ENCODE measurements at regions not wholly inside any gene's neighbourhood (a gene's known extent, or its start where the extent isn't known, plus 50 kb on each side); places are given as distances from the start of the nearest gene placed in this dataset.
A peak's percentile ranks its signal among the peaks of the same experiment; 100 is the strongest.
"Not testable (repeated sequence)": the region's sequence is repeated elsewhere in the genome, so short reads cannot be mapped to it uniquely, and the experiment has no call there.

DNA sequence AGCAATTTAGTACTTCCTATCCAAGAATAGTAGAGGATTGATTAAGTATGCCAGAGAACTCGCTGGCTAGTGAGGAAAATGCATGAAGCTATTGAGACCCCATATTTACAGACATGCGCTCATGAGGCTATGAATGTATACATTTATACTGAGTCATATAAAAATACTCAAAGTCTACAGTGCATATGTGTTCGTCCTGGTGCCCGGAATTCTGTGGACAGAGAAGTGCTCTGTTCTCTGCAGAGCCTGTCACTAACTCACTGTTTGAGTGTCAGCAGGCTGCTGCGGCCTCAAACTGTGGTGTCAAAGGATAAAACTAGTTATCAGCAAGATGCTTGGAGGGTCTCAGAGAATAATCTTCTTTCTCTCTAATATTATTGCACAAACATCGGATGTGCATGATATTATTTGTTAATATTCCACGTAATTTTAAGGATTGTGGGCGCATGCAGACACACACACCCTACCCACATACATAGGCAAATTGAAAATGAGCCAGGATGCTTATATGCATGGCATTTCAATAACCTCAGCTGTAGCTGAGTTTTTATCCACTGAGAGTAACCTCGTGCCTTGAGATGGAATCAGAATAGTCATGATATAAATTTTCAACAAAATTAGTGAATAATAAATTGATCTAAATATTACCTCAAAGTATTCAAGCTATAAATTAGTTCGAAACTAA lies 50.0 kb upstream of the TSC22D2 start:
- DNase-seq, result peak in 5 of 56 donors; percentile 2 to 27 (median 10)

DNA sequence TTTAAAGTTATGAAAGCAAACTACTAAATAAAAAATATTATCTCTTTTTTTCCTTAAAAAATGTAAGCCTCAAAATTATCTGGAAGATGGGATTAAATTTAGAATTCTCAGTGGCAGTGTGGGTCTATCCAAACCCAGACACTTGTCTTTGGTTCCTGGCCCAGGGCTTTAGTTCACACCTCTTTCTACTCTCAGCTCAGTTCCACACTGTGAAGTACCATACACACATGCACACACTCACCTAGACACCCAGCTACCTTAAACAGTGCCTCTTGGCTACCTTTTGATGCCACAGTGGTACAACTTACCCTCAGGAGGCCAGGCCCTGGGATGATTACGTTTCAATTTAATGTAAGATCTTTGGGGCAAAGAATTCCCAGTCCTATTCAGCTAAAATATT lies 51.0 kb upstream of the TSC22D2 start:
- no peak for DNase-seq

DNA sequence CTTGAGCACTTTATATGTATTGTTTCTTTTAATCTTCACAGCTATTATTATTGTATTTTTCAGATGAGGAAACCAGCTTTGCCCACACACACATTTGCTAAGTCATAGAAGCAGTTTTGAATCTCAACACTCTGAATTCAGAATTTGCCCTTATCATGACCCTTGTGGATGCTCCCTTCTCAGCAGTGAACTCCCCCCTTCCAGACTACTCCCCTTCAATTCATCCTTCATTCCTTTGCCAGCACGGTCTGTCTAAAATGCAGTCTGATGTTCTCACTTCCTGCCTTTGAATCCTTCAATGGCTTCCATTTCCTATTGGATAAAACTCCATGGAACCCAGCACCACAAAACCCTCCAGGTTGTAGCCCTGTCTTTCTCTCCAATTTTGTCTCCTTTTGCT lies 52.5 kb upstream of the TSC22D2 start:
- DNase-seq, result no peak

DNA sequence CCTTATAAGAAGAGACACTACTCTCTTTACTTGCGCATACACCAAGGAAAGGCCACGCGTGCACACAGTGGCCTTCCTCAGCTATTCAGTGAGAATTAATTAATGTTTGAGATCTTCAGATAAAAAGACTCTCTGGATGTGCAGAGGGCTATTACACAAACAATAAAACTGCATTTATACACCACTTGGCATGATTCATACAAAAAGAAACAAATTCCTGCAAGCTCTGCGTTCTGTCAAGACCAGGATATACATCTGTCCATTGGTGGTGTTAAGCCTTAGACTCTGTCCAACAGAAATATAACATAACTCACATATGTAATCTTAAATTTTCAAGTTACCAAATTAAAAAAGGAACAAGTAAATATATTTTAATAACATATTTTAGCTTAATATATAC lies 55.2 kb upstream of the TSC22D2 start:
- DNase-seq, result no peak

DNA sequence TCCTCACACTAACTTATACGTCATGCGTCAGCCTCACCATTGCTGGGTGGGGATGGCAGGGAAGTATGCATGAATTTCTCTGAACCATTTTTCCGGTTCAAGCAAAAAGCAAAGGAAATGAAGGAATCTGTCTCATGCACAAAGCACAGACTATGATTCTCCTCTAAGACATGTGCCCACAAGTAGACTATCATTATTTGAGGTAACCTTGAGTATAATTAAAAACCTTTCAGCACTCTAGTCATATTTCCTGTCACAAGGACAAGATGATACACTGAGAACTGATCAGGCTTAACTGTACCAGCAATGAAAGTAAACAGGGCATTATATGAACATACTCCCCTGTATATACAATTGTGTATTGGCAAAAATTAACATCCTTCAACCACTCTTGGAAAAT lies 56.7 kb upstream of the TSC22D2 start:
- no peak for DNase-seq

DNA sequence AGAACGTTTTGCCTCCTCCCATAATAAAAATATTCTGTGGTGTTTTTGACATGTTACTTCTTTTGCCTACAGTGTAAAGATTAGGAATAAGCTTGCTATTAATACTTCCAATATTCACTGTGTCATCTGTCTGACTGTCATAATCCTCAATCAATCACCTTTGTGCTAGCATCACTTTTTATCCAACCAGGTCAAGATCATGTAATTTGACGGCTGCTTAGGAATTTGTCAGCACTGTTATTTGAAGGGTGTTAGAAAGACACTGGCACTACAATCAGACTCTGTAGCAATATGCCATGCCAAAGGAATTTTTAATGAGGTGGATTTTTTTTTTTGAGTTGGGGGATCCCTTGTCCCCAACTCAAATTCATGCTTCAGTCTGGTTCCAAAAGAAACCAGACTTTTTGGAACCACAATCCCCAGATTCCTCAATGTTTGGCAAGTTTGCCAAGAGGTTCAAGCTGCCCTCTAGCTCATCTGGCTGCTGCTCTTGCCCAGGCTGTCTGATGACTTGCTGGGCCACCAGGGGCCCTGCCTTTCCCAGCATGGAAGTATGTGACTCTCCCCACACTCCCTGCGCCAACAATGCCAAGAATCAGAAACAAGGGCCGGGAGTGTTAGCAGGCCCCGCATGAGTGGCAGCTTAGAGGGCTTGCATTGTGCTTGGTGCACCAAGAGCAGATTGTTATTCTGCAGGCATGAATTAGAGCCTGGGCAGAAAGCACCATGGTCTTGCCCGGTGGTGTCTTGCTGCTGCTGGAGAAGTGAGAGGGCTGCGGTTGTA lies 58.6 kb upstream of the TSC22D2 start:
- peak in 54 of 56 donors; percentile 5 to 95 (median 78) for DNase-seq

DNA sequence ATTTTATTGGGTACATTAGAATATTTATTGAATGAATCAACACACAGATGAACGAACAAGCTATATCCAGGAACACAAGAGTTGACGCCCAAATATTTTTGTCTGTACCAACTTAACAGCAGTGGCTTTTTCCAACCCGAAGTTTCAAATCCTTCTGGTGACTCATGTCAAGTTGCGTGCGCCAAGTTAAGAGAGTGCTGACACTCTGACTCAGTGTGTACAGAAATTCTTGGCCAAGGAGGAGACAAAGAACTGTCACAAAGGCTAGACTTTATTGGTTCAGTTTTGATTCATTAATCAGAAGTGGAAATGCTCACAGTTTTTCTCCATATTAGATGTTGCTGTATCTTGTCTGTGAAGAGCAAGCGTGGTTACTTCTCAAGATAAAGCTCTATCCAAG lies 59.6 kb upstream of the TSC22D2 start:
- no peak for DNase-seq

DNA sequence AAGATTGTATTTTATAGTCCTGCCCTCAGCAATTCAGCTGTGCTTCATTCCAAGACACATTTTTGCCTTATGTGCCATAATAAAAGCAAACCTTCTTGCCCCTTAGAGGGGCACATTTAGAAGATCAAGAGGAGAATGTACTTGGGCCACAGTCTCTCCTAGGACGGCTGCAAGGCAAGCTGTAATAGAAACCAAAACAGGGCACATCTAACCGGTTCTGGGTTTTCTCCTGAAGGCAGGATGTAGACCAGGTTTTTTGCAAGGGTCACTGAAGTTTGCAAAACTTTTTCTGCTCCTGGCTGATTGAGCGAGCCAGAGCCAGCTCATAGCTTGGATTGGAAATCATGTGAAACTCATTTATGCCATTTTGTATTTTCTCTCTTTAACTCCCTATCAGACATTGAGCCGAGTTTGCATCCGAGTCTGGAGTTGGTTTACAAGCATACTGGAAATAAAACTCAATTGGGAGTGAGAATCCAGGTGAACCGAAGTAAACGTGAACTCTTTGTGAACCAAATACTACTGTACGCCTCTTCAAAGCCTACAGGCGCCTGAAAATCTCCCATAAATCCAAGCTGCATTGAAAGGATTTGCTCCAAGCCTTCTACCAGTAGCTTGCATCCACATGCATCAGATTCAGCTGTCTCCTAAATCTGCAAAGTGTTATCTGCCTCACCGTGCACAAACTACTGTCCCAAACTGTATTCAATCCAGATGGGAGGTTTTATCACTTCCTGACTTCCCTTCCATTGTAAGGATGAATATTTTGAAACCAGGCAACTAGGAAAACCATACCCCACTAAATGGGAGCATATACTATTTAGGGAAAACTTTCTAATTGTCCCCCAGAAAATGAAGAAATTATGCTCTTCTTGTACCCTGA lies 60.9 kb upstream of the TSC22D2 start:
- DNase-seq, result no peak

DNA sequence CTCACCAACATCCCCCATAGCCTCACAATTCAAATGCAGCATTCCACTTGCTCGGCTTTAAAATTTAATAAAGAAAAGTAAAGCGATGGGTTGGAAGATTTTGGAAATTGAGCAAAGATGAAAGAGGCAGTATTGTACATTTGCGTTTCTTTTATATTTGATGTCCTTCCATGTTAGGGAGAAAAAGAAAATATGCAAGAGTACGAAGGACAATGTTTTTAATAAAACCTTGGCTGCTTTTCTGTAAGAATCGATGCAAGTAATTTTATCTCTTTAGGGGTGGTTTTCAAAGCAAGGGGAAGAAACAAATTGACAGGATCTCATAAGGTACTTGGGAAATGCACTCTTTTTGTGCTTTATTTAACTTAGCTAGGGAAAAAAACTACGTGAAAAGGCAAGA lies 61.8 kb upstream of the TSC22D2 start:
- DNase-seq, result no peak

DNA sequence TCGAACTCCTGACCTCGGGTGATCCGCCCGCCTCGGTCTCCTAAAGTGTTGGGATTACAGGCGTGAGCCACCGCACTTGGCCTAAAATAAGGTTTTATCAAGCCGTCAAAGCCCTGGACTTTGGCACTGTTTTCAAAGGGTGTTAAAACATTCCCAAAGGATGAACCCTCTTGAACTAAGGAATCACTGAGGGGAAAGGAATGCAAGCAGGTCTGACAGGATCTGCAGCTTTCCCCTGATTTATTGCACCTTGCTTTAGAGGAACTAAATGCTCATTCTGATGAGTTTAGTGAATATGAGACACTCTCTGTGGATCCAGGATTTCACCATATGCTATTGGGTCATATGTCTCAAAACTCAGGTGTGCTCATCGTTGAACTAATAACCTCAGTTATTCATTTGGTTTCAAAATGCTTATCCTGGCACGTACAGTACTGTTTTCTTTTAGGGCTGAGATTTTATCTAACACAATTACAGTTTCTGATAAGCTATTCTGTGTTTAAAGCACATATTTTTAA lies 63.0 kb upstream of the TSC22D2 start:
- DNase-seq, result no peak

DNA sequence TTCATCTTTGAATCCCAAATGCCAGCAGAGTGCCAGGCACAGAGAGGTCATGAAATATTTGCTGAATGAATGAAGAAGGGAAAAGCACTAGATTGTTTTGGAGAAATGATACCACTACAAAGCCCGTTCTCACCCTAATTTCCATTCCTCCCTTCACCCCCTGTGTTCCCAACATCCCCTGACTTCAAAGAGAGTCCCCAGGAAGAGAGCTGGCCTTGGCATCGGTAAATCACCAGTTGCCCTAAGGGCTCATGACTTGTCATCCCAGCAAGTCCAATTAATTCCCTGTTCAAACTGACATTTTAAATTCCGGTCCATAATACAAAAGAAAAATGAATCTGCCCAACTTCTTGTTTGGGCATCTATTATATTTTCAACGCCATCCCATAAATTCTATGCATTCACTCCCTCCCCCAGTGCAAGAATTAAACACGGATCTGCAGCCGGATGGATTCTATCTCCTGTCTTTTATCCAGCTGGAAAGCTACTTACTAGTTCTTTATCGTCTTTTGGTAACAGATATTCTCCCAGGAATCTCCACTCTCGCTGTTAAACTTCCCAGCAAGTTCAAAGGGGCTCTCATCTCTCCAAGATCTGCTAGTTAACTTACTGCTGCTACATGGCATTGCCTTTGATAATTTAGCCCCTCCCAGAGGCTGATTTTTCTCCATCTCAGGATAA lies 63.9 kb upstream of the TSC22D2 start:
- DNase-seq, result no peak

DNA sequence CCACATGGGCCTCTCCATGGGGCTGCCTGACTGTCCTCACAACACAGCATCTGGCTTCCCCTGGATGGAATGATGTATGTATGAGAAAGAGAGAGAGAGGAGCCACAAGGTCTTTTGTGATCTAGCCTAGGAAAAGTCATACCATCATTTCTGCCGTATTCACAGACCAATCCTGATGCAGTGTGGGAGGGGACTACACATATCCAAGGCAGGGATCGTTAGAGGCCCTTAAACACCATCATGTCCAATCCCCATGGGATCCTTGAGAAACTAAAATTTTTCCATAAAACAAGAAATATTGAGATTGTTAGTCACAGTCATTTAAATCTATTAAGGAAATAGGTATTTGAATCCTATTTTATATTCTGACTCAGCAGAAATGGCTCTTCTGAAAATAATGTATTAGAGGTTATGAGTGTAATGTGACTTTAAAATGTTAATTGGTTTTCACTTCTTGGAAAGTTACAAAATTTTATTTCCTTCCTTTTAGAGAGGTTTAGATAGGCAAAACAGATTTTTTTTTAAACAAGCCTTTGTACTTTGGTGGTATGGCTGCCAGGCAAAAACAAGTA lies 65.1 kb upstream of the TSC22D2 start:
- DNase-seq, result no peak

DNA sequence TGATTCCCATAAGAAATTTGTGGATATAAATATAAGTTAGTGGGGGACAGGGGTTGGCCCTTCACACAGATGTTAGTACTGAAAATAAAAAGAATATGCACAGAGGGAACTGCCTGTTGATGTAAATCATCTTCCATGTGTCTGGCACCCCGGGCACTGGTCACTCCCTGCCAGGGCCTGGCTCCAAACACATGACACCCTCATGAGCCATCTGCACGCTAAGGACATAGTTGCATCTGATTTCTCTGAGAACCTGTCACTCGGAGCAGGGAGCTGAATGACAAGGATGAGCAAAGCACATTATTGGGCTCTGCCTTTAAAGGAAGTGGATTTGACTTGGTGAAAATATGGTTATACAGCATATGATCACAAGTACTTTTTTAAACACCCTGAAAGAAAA lies 66.2 kb upstream of the TSC22D2 start:
- DNase-seq, result no peak

DNA sequence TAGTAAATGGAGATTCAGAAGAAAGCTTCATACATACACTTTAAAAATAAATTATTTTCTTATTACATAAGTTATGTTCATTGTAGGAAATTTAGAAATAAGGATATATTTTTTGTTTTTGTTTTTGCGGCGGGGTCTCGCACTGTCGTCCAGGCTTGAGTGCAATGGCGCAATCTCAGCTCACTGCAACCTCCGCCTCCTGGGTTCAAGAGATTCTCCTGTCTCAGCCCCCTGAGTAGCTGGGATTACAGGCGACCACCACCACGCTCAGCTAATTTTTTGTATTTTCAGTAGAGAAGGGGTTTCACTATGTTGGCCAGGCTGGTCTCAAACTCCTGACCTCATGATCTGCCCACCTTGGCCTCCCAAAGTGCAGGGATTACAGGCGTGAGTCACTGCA lies 71.7 kb upstream of the TSC22D2 start:
- not testable (repeated sequence) for DNase-seq

DNA sequence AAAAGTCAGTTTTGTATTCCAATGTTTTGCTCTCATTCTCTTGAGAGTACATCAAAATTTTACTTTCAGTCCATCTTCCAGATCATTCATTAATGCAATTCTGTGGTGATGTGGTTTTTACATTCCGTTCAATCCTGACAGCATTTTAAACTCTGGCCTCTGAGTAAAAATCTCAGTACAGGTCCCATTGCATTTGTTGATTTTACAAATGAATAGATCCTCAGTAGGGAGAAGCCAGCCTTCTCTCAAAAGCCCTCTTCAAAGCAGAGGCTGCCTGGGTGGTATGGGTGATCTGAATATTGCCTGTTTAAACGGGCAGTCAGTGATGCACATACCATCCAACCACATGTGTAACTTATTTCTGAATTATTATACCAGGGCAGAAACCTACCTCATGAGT lies 72.5 kb upstream of the TSC22D2 start:
- DNase-seq, result no peak

DNA sequence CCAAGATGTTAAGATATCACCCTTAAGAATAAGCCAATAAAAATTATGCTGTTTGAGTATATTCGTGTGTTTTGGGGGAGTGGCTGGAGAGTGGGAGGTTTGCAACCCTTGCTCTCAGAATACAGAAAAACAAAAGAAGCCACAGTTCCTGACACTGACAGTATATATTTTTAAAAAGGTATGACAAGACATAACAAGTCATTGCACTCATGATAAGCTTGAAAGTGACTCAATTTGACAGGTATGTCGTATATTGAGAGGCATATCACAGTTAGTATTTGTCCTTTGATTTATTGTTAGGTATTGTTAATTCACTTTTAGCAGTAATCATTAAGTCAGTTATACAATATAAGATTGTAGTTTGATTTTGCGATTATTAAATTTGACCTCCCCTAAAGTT lies 73.1 kb upstream of the TSC22D2 start:
- DNase-seq, result no peak

DNA sequence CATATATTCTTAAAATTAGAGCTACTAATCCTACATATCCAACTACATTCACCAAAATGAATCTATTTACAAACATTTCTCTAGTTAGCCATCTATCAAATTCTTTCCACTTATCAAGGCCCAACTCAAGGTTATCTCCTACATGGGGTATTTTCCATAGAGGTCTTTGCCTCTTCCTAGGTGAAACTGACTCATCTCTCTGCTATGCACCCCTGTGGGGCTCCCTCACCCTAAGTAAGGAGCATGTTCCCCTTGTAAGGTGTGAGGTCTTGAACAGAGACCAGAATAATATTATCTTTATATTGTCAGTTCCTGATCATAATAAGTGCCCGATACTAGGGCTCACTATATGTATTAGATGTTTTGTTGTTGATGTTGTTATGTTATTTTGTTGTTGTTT lies 74.6 kb upstream of the TSC22D2 start:
- no peak for DNase-seq

DNA sequence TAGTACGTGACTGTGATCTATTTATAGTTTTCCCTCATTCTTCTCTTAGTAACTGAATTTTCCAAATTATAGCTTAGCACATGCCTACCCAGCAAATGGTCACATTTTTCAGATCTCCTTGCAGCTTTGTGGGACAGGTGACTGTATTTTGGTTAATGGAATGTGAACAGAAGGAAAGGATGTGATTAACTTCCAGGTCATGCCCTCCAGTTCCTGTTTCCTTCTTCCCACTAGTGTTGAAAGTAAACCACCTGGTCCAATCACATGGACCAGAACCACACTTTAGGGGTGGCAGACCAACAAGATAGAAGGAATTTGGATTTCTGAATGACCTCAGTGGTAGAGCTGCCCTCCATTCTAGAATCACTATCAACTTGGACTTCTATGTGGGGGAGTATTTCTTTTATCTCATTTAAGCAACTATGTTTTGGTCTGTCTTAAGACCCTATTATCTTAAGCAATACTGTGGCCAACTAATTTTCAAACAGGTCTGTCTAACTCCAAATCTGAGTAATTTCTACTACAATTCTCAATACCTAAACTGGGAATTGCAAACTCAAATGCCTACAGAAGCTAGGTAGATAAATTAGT lies 76.0 kb upstream of the TSC22D2 start:
- DNase-seq, result no peak

DNA sequence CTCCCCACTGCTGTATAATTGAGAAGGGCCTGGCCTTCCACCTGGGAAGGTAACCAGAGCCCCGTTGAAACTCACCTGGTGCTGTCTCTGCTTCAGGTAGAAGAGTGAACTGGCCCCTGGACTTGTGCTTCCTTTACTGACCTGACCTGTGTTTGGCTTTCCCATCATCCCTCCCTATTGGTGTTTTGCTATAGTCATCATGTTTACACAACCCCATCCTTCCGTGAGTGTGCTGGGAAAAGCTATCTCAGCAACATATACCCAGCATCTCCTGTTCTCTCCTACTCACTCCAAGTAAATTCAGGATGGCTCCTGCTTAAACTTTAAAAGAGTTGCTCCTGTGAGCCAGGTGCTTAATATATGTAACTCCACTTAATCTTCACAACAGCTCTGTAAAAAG lies 77.2 kb upstream of the TSC22D2 start:
- no peak for DNase-seq

DNA sequence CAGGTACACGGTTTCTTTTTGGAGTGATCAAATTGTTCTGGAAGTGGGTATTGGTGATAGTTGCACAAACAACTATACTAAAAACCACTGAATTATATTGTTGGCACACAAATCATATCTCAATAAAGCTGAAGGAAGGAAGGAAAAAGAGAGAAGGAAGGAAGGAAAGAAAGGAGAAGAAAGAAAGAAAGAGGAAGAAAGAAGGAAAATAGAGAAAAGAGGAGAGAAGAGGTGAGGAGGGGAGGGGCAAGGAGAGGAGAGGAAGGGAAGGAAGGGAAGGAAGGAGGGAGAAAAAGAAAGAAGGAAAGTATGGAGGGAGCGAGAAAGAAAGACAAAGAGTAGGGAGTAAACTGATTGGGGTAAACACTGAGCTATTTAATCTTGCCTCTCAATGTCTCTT lies 77.9 kb upstream of the TSC22D2 start:
- no peak for DNase-seq

DNA sequence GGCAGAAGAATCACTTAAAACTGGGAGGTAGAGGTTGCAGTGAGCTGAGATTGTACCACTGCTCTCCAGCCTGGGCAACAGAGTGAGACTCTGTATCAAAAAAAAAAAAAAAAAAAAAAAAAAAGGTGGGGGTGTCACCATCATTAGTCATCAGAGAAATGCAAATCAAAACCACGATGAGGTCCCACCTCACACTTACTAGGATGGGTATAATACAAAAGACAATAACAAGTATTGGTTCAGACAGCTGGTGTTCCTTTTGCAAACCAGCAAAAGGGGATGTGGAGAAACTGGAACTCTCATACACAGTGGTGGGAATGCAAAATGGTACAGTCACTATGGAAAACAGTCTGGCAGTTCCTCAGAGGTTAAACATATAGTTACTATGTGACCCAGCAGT lies 78.7 kb upstream of the TSC22D2 start:
- no peak for DNase-seq

Data from amygdala (tissue), 56 donors.